ENCODE measurements at regions not wholly inside any gene's neighbourhood (a gene's known extent, or its start where the extent isn't known, plus 50 kb on each side); places are given as distances from the start of the nearest gene placed in this dataset.

DNA sequence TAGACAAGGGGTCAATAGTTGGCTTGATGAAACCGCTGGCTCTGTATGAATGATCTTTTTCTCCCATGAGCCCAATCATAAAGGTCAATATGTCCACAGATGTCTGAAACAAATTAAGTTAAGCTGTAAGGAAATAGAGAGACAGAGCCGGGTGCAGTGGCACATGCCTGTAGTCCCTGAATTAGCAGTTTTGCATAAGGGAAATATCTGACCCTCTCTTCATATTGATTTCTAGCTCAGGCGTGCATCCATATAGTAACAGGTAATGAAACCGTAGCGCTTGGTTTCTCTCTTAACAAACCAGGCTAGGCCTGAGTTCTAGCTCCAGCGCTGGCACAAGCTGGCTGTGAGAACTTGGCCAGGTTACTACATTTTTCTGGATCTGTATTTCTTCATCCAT lies 118.1 kb upstream of the ERCC6L2 start:
- TF ChIP-seq, protein P1, sequence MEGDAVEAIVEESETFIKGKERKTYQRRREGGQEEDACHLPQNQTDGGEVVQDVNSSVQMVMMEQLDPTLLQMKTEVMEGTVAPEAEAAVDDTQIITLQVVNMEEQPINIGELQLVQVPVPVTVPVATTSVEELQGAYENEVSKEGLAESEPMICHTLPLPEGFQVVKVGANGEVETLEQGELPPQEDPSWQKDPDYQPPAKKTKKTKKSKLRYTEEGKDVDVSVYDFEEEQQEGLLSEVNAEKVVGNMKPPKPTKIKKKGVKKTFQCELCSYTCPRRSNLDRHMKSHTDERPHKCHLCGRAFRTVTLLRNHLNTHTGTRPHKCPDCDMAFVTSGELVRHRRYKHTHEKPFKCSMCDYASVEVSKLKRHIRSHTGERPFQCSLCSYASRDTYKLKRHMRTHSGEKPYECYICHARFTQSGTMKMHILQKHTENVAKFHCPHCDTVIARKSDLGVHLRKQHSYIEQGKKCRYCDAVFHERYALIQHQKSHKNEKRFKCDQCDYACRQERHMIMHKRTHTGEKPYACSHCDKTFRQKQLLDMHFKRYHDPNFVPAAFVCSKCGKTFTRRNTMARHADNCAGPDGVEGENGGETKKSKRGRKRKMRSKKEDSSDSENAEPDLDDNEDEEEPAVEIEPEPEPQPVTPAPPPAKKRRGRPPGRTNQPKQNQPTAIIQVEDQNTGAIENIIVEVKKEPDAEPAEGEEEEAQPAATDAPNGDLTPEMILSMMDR (IDR thresholded peaks at IDR 0.05; ENCODE audit: insufficient read depth, low read length): no peak
- TF ChIP-seq POLR2AphosphoS5 (IDR thresholded peaks at IDR 0.05; ENCODE audit: low read depth): no peak

All from HL-60 (cell line).